ENCODE measurements at regions not wholly inside any gene's neighbourhood (a gene's known extent, or its start where the extent isn't known, plus 50 kb on each side); places are given as distances from the start of the nearest gene placed in this dataset.
"Not testable (repeated sequence)": the region's sequence is repeated elsewhere in the genome, so short reads cannot be mapped to it uniquely, and the experiment has no call there.

DNA sequence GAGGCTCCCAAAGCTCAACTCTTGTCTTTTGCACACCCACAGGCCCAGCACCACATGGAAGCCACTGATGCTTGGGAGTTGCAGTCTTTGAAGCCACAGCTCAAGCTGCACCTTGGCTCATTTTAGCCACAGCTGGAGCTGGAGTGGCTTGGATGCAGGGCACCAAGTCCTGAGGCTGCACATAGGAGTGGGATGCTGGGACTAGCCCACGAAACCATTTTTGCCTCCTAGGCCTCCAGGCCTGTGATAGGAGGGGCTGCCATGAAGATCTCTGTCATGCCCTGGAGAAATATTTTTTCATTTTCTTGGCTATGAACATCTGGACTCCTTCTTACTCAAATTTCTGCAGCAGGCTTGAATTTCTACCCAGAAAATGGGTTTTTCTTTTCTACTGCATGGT lies 438.5 kb upstream of the TNC start:
- DNase-seq: no peak

DNA sequence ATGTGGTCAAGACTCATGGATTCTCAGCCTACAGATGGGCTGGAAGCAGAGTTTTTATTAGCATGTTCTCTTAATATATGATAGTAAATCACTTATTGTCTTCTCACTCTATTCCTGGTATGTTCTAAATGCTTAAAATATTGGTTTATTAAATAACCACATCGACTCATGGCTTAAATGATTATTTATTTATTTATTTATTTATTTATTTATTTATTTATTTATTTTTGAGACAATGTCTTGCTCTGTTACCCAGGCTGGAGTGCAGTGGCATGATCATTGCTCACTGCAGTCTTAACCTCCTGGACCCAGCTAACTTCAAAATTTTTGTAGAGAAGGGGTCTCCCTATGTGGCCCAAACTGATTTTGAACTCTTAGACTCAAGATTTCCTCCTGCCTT lies 457.2 kb upstream of the TNC start:
- no peak for DNase-seq

DNA sequence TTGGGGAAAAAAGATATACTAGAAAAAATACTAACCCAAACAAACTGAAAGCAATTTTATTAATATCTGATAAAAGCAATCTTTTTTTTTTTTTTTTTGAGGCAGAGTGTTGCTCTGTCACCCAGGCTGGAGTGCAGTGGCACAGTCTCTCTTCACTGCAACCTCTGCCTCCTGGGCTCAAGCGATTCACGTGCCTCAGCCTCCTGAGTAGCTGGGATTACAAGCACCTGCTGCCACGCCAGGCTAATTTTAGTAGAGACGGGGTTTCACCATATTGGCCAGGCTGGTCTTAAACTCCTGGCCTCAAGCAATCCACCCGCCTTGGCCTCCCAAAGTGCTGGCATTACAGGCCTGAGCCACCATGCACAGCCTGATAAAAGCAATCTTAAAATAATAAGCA lies 467.5 kb upstream of the TNC start:
- not testable (repeated sequence) for DNase-seq

DNA sequence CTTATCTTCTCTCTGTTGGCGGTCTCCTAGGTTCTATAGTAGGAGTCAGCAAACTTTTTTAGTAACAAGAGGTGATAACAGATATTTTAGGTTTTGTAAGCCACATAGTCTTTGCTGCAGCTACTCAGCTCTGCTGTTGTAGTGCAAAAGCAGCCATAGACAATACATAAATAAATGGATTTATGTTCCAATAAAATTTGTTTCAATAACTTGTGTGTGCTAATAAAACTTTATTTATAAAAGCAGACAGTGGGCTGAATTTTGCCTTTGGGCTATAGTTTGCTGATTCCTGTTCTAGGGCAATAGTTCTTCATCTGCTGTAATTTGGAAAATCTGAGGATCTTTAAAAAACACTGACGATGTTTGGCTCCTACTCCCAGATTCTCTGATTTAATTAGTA lies 469.4 kb upstream of the TNC start:
- DNase-seq: no peak

DNA sequence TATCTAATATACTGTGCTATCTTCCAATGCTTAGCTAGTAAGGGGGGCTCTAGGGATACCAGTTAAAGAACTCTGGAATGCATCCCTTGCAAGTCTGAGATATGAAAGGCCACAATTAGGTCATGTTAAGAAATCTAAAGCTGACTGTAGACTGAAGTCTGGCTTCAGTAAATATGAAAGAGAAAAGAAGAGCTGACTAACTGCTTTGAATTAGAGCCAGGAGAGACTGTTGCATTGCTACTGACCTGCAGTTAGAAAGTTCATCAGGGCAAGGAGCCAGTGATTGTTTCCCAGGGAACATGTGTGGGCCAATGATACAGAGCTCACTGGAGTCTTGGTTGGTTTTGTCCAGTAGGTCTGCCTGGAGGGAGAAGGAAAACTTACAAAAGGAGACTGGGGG lies 472.1 kb upstream of the TNC start:
- no peak for DNase-seq

DNA sequence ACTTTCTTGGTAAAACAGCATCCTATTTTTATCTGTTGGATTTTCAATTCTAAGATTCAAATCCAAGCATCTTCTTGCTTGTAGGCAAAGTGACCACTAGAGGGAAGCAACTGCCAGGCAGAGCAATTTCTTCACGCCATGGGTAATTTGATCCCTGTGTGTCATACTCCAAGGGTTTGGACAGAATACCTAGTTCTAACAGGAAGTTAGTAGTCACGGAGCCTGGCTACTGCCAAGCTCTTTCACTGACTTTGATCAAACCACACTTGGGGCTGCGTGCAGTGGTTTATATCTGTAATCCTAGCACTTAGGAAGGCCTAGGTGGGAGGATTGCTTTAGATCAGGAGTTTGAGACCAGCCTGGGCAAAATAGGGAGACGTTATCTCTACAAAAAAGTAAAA lies 473.6 kb upstream of the TNC start:
- peak; percentile 59 for DNase-seq

DNA sequence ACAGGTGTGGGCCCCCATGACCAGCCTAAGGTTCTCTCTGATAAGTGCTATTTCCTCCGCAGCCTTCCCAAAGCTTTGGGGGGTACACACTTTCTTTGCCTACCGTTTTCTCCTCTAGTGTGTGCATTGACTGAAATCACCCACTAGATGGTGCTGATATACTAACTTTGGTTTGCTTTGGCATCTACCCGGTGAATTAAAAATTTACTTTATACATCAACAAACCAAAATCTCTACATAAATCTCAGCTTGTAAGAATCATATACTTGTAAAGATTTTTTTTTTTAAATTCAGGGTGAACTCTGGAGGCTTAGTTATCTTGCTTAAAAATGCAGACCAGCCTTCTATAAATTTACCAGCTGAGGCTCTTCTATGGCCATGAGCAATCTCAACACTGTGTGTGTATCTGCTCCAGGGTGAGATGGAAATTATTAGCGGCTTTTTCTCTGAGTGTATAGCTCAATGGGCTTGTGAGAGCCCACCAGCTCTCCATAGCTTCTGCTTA lies 475.7 kb upstream of the TNC start:
- no peak for DNase-seq

DNA sequence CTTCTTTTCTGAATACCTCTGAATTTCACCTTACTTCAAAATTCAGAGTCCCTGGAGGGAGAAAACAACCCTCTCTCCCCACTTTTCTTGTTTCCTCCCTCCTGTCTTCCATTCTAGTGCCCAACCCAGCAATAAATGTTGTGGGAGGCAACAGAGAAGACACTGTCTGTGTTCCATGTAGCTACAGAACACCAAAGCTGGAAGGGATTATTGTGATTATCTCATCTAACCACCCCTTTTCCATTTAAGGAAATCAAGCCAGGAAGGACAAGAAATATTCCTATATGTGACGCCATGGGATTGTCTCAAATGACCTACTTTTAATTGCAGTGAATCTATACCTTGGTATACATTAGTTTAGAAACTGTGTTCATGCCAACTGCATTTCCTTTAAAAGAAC lies 476.6 kb upstream of the TNC start:
- DNase-seq: no peak

DNA sequence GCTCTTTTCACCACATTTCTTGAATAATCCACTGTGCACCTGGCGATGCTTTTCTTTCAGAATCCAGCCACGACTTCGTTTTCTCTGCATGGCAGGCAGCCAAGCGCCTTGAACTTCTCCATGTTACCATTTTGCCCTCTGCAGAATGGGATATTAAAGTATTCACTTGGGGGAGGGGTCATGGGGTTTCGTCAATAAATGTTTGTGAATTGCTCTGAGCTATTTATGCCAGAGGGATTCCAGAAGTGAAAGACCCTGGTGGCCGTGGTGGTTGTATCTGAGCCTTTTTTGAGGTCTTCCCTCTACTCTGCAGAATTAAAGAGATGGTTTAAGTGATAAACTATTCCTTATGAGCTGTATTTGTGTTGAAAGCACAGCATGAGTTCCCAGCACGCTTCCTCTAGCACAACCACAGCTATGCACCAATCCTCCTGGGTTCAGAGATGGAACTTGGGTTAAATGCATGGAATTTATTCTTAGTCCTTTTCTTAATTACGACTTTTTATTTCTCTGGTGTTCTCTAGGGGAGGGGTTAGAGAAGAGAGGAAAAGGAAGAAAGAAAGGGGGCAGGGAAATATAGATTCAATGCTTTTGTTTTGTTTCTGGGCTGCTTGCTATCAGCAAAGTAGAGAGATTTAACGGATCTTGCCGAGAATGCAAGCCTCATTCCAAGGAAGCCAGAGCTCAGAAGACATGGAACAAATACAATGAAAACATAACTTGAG lies 478.2 kb upstream of the TNC start:
- peak; percentile 63 for DNase-seq

DNA sequence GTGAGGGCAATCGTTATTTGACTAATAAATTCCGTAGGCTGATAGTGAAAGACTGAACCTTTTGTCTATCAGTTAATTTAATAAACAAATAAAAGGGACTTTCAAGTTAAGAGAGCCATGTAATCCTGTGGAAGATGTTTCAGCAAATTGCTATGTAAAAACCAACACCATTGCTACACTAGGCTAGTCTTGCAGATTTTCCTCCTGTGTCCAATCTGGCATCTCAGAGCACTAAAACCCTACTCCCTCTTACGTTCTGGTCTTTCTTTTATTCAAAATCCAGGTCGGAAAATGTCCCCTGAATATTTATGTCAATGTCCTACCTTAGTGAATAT lies 478.8 kb upstream of the TNC start:
- no peak for DNase-seq

DNA sequence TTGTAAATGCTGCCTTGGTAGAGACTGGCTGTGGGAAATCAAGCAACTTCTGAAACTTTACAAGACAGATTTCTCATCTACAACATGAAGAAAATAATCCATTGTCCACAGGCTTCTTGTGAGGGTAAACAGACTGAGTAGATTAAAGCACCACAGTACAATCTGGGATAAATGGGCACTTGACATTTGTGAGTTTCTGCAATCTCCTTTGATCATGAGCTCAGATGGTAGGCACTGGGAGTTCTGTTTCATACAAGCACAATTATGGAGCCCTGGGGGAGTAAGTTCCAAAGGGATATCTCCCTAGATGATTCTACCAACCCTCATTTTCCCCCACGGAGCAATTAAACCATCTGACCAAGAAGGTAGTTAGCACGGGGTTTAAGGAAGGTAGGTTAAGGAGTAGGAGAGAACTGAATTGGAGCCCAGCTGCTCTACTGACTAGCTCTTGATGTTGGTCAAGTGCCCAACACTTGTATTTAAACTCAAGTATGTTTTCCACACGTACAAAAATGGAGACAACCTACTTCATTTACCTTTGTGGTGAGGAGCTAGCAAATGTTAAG lies 479.5 kb upstream of the TNC start:
- no peak for DNase-seq

DNA sequence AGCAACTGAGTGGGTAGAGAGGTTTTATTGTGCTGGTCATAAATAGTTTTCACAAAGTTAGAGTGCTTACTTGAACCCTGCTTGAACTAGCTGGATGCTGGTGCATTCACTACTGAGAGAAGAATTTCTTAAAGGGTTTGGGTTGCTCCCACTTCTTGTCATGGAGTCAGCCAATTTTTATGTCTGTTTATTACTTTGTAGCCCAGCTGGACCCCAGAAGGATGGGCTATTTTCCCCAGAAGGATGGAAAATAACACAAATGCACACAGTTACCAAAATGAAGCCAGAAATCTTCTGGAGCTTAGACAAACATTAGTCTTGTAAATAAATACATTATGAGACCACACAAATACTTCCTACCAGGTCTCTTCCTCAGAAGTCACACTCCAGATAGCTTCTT lies 480.8 kb upstream of the TNC start:
- no peak for DNase-seq

DNA sequence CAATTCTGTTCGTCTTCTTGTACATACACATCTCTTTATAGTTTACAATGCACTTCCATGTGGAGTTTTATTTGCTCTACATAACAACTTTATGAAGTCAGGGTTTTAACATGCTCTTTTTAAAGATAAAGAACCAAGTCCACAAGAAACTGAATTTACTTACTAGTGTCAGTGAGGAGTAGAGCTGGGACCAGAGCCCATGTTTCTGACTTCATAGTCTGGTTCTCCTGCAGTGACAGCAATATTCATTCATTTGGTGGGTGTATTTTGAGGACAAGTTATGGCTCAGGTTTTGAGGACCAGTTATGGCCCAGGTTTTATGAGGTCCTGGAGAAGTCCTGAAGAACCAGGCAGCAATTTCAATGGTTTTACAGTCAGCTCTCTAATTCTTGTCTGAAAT lies 481.9 kb upstream of the TNC start:
- DNase-seq: no peak

DNA sequence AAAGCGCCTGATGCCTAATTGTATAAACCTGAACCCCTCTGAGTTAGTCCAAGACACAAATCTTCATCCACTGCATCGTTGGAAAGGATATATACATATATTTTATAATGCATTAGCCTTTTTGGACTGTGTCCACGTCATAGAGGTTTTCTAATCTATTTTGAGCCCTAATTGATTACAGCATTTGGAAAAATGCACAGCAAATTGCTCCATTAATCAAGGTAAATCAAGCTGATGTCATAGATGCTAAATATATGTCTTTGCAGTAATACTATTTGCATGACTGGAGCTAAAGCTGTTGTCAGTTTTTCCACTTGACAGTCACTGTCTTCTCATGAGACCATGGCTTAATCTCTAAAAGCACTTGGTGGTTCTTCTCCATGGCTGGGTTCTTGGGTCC lies 483.5 kb upstream of the TNC start:
- no peak for DNase-seq

DNA sequence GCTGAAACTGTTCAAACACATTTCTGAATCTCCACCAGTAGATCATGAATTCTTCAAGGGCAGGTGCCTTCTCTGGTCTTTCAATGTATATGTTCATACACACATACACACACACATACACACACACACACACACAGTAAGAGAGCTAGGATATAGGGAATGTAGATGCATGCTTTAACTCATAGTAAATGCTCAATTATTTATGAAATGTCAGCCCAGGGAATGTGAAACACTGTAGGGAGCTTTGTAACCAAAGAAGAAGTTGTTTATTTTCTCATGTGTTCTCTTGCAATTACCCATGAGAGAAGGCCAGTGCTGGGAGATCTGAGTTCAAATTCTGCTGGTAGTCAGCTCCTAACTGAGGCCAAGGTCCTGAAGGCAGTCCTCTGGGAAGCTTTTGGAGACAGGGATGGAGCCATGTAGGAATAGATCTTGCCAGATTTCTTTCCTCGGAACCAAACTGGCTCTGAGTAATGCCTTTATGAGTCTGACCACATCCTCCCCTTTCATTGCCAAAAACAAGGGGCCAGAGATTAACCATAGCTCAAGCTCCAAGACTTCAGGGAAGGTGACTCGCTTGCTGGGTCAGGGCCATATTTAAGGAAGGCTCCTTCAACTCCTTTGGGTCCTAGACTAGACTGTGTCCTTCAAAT lies 487.0 kb upstream of the TNC start:
- DNase-seq: no peak

DNA sequence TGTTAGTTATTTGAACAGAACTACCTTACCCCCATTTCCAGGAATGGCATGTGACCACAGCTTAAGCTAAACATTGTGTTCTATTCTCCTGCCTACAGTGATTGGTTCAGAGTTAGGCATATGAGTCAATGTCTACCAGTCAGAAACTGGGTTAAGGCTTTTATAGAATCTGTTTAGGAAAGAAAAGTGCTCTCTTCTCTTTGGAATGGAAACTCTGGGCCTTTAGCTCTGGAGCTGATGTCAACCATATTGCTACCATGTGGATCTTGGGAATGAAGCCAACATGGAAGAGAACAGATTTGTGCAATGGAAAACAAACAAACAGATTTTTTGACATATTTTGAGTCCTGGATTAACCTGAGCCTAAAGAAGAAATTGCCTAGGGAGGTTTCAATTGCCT lies 488.9 kb upstream of the TNC start:
- DNase-seq: no peak

DNA sequence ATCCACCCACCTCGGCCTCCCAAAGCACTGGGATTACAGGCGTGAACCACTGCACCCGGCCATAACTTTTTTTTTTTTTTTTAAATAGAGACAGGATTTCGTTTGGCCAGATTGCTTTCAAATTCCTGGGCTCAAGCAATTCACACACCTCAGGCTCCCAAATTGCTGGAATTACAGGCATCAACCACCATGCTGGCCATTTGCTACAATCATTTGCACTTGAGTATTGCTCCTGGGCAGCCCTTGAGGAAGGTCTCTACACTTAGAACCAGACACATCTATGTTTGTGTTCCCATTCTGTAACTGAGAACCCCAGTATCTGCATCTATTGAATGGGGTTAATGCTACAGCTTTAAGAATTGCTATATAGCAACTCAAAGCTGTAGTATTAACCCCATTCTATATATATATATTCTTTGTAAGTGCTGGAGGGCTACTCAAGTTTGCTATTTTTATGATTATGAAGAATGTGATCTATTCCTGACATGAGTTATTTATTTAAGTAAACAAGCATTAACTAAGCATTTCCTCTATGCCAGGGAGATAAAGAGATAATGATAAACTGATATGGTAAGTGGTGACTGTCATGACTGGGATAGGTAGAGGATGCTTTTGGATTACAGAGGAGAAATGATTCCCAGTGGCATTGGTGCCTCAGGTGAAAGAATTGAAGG lies 496.5 kb upstream of the TNC start:
- no peak for DNase-seq

DNA sequence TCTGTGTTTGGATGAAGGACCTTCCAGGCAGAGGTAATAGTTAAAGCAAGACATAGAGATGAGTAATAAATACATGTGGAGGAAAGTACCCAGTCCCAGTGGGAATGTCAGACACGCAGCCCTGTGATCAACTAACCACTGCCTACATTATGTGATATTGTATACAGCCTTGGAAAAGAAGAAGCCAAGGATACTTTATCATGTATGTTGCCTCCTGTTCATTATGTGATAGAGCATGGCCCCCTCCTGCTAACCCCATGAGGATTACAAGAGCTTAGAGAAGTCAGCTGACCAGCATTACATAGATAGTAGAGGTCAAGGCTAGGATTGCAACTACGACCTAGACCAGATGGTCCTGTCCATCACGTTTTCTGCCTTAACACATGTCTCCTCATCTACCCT lies 497.0 kb upstream of the TNC start:
- DNase-seq: no peak

DNA sequence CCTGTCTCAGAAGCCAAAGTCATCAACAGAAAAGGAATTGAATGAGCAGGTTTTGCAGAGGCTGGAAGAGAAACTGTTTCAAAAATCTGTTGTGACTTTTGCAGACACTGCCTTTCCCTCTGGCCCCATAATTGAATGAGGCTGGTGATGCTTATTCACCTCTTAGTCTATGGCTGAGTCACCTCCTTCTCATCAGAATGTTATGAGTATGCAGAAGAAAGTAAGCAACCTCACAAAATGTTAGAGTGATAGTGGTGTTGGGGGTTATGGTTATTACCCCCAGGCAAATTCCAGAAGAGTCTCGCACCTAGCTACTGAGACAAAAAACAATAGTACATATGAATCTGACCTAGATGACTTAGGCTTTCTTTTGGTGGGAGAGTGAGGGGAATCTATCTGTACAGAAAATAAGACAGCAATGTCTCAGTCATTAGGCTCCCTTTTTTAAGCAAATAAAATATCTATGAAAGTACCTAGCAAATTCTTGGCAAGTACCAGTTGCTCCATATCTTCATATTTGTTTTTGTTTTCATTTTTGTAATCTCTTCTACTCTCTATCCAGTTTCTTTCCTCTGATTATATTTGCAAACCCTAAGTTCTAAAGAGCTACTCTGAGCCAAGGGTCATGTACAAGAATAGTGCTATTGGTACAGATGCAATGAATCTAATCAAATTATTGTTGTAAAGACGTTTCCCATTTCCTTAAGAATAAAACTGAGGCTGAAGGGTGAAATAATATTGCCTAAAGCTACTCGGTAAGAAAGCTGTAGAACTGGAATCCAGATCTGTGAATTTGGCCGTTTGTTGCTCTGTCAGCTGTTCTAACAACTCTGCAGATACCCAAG lies 498.1 kb upstream of the TNC start:
- no peak for DNase-seq

DNA sequence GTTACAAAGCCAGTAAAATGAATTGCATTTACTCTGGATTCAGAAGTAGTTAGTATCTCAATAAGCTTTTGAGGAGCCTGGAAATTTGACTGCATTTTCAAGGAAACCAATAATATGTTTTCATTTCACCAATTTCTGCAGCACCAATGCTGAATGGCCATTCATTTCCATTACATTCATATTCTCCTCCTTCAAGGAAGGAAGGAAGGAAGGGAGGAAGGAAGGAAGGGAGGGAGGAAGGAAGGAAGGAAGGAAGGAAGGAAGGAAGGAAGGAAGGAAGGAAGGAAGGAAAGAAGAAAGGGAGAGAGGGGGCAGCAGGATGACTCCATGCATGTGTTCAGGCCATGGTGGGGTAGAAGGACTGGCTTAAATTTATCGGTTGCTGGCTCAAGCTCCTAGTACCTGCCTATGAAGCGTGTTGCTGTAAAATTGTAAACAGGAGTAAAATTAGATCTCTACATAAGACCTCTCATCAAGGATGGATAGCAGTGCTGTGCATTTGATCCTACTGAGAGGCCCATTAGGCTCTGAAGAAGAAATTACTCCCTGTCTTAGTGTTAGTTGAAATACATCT lies 498.8 kb upstream of the TNC start:
- no peak for DNase-seq

DNA sequence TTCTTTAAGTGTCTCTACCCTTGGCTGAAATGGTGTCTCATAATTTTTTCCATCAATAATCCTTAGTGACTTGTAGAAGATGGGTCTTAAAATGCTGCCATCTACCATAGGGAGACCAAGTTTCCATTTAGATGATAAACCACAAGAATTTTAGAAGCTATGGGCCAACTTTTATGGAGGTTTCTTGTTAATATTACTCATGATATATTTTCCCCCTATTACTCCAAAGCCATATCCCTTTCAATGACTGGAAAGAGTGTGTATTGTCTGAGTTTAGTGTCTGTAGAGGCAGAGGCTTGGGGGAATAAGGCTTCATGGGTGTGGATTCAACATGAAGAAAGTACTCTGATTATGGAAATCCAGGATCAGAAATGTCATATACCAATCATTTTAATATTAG lies 507.3 kb upstream of the TNC start:
- DNase-seq: no peak

DNA sequence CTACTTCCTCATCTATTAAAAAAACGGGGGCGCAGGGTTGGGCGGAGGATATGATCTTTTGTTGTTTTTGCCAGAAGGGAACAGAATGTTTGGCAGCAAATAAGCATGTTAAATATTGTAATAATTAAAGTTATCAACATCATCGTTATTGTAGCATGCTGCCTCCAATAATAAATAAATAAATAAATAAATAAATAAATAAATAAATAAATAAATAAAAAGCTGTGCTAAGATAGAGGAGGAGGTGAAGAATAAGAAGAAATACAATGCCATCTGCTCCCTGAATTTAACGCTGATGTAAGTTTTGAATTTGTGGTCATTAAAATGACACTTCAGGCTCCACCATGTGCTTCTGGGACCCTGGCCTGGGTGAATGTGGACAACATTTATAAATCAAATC lies 508.0 kb upstream of the TNC start:
- no peak for DNase-seq

DNA sequence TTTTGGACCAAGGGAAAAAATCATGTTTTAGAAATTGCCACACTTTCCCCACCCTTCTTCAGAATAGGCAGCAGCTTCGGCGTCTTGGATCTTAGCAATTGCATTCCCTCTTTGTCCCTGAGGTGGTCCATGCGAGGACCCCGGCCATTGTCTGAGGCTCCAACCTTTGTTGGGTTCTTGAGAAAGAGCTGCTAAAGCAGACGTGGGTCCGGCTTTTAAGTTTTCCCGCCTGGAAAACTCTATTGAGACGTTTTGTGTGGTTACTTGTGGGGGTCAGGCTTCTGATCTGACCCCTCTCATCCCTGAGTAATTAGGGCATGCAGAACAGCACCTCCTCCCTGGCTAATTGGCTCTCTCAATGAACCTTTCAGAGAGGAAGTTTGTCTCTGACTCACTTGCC lies 509.6 kb upstream of the TNC start:
- no peak for DNase-seq

All from right forelimb (tissue), 1 donor.